Heart left ventricle (tissue), 16 donors: ENCODE measurements at regions not wholly inside any gene's neighbourhood (a gene's known extent, or its start where the extent isn't known, plus 50 kb on each side); places are given as distances from the start of the nearest gene placed in this dataset.
"Not testable (repeated sequence)": the region's sequence is repeated elsewhere in the genome, so short reads cannot be mapped to it uniquely, and the experiment has no call there.

ENCODE experiments used
- ATAC-seq, 4 donors: fragments of 200-7000 bp; cut with Tn5 transposase; one replicate each; pipeline ENCODE4 v1.9.1; 2020 to 2022; ENCODE audit warnings: moderate library complexity in 4 of 4, mild to moderate bottlenecking in 3 of 4, moderate number of reproducible peaks in 1 of 4
- DNase-seq, 5 donors: peaks; one replicate each; pipeline ENCODE4 v3.0.0-alpha.2; 2020
- H3K27ac ChIP-seq, 12 donors: fragments of 200-600 bp; sonication (generic) in 4 of 12; one replicate each; pipeline versions ENCODE4 v1.5.0 to v1.8.0; 2016 to 2022; ENCODE audit warnings: mild to moderate bottlenecking in 2 of 12
- H3K27me3 ChIP-seq, 9 donors: fragments of 200-600 bp; sonication (generic) in 2 of 9; one replicate each; pipeline versions ENCODE4 v1.5.1 to v1.8.0; 2016 to 2022; ENCODE audit warnings: mild to moderate bottlenecking in 3 of 9
- H3K36me3 ChIP-seq, 9 donors: fragments of 200-600 bp; sonication (generic) in 2 of 9; one replicate each; pipeline versions ENCODE4 v1.5.0 to v1.8.0; 2018 to 2022; ENCODE audit warnings: mild to moderate bottlenecking in 2 of 9
- H3K4me1 ChIP-seq, 12 donors: fragments of 200-600 bp; sonication (generic) in 4 of 12; one replicate each; pipeline versions ENCODE4 v1.5.0 to v1.8.0; 2016 to 2022; ENCODE audit warnings: mild to moderate bottlenecking in 3 of 12
- H3K4me3 ChIP-seq, 12 donors: fragments of 200-600 bp; sonication (generic) in 4 of 12; one replicate each; pipeline versions ENCODE4 v1.5.0 to v1.8.0; 2017 to 2022; ENCODE audit warnings: mild to moderate bottlenecking in 9 of 12, moderate library complexity in 4 of 12
- H3K9me3 ChIP-seq, 12 donors: fragments of 200-600 bp; sonication (generic) in 4 of 12; one replicate each; pipeline versions ENCODE4 v1.5.0 to v1.8.0; 2016 to 2022; ENCODE audit warnings: mild to moderate bottlenecking in 1 of 12
- POLR2A ChIP-seq, 2 donors: fragments of 450-650 bp; IDR thresholded peaks; one replicate each; pipeline ENCODE4 v1.6.1; 2017; ENCODE audit warnings: antibody characterized with exemption in 2 of 2, mild to moderate bottlenecking in 2 of 2, moderate library complexity in 2 of 2
- WGBS, 4 donors: extraction: QIAGEN DNeasy Blood & Tissue Kit in 2 of 4; methylation state at CpG; one replicate each; pipeline versions ENCODE4 v1.1.5 to v1.1.7; 2013 to 2018; 5-methylcytosine and 5-hydroxymethylcytosine counted together
- intact Hi-C, 10 donors: fragments of 100-400 bp; cut with DNase I; formaldehyde crosslinking; loops; one replicate each; pipeline versions ENCODE4 v1.11.1 to v1.14.2; 2022
- TF ChIP-seq, protein P1 (sequence below), 12 donors: fragments of 200-600 bp; sonication (generic) in 4 of 12; IDR thresholded peaks; one replicate each; pipeline versions ENCODE4 v1.5.0 to v1.8.0; 2018 to 2022; ENCODE audit warnings: antibody characterized with exemption in 12 of 12, mild to moderate bottlenecking in 5 of 12
- donor health status: ischemic (EF 13 %, LVEDD 7.1; RV severe dilation, severe dysfunction).
- donor health status: healthy with polysubstance abuse.
- donor health status: DM: no; HTN: yes; CAD: no.
- donor health status: DM: no; HTN: no; CAD: no.
- donor health status: ischemic (EF 25% LVEDD 6.9; RV normal size, moderate dysfunction).
- donor health status: ischemic (EF 25% LVEDD 5.7; RV mildly dilated, moderate dysfunction).
- donor health status: healthy.
- donor health status: DM: yes; HTN: yes; CAD: no.
- donor health status: ischemic (EF 35%, LVEDD 5.7; RV mildly dilated, moderate dysfunction).
- donor health status: nonischemic (EF 11% LVEDD 7.7; RV severe dilation, severe dysfunction).
- donor health status: DM: yes; HTN: yes; CAD: no.
- donor health status: PGD.
- donor health status: ischemic (EF 29% LVEDD 5.4; RV normal size, mild dysfunction).
- donor health status: nonischemic (EF 23%, LVEDD 6.1; RV moderate dilation, normal function).

- DNase-seq, result no peak
- ATAC-seq, result no peak
- intact Hi-C loops, result loop anchor here in 3 of 10 donors (10.0 kb wide), 1 partner anchor 112 kb away; no protein-coding TSS in a partner anchor
- Histone ChIP-seq H3K36me3 (no peaks in the 10 kb centered on the region), H3K4me1 (peaks cover 0 to 13% (median 0%) of the 10 kb centered on the region in 12 donors), H3K4me3 (no peak overlapping the region), H3K27ac (no peak overlapping the region), H3K27me3 (no peaks in the 10 kb centered on the region), H3K9me3 (peaks cover 0 to 6% (median 0%) of the 10 kb centered on the region in 12 donors)
- TF ChIP-seq POLR2A (IDR thresholded peaks at IDR 0.05), result no peak
- WGBS, 4 donors, result 92 to 97% (median 94%) methylated on average over 10 of the region's 10 CpGs
Measured at GRCh38 chr2:15756882-15757819, 165.5 kb downstream of the DDX1 start.

GRCh38 chr2:15757820-15758586 is 166.3 kb downstream of the DDX1 start:
- no peak for TF ChIP-seq POLR2A (IDR thresholded peaks at IDR 0.05)
- TF ChIP-seq, protein P1, sequence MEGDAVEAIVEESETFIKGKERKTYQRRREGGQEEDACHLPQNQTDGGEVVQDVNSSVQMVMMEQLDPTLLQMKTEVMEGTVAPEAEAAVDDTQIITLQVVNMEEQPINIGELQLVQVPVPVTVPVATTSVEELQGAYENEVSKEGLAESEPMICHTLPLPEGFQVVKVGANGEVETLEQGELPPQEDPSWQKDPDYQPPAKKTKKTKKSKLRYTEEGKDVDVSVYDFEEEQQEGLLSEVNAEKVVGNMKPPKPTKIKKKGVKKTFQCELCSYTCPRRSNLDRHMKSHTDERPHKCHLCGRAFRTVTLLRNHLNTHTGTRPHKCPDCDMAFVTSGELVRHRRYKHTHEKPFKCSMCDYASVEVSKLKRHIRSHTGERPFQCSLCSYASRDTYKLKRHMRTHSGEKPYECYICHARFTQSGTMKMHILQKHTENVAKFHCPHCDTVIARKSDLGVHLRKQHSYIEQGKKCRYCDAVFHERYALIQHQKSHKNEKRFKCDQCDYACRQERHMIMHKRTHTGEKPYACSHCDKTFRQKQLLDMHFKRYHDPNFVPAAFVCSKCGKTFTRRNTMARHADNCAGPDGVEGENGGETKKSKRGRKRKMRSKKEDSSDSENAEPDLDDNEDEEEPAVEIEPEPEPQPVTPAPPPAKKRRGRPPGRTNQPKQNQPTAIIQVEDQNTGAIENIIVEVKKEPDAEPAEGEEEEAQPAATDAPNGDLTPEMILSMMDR (IDR thresholded peaks at IDR 0.05), result no peak
- WGBS, 4 donors, result 94 to 97% (median 97%) methylated on average over 8 of the region's 8 CpGs
- Histone ChIP-seq H3K27me3 (no peaks in the 10 kb centered on the region), H3K4me3 (no peak overlapping the region), H3K4me1 (peaks cover 0 to 13% (median 0%) of the 10 kb centered on the region in 12 donors), H3K27ac (no peak overlapping the region), H3K9me3 (peaks cover 0 to 6% (median 0%) of the 10 kb centered on the region in 12 donors), H3K36me3 (no peaks in the 10 kb centered on the region)
- intact Hi-C loops, result loop anchor here in 3 of 10 donors (10.0 kb wide), 1 partner anchor 113 kb away; no protein-coding TSS in a partner anchor
- ATAC-seq (no peak), DNase-seq (no peak)

DNA sequence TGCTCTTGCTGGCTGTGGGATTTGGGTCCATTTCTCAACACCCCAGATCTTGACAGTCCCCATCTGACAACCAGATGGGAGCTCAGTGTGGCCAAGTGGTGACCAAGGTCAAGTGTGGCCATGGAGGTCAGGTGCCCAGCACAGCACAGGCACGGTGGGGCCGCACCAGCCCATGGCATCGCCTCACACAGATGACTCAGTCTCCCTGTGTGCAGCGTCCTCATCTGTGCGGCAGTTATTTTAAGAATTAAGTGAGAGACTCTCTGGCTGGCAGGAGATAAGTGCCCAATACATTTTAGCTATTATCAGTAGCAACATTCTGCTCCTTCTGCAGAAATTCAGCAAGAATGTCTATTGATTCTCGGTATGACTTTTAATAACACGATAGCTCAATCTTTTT is 167.2 kb downstream of the DDX1 start:
- Histone ChIP-seq H3K9me3 (peaks cover 0 to 6% (median 0%) of the 10 kb centered on the region in 12 donors), H3K27me3 (no peaks in the 10 kb centered on the region), H3K27ac (no peak overlapping the region), H3K4me3 (no peak overlapping the region), H3K4me1 (peaks cover 0 to 13% (median 0%) of the 10 kb centered on the region in 12 donors), H3K36me3 (no peaks in the 10 kb centered on the region)
- ATAC-seq (no peak), DNase-seq (no peak)
- intact Hi-C loops, result loop anchor here in 3 of 10 donors (10.0 kb wide), 1 partner anchor 114 kb away; no protein-coding TSS in a partner anchor
- WGBS, 4 donors, result 80 to 91% (median 87%) methylated on average over 7 of the region's 7 CpGs
- no peak for TF ChIP-seq POLR2A (IDR thresholded peaks at IDR 0.05)
- TF ChIP-seq, protein P1 (IDR thresholded peaks at IDR 0.05), result no peak

- intact Hi-C loops, result loop anchor here in 3 of 10 donors (10.0 kb wide), 1 partner anchor 115 kb away; no protein-coding TSS in a partner anchor
- ATAC-seq (no peak), DNase-seq (no peak)
- H3K4me3 ChIP-seq, result no peak overlapping the region
- no peaks in the 10 kb centered on the region for H3K27me3 ChIP-seq
- H3K27ac ChIP-seq, result no peak overlapping the region
- peaks cover 0 to 6% (median 0%) of the 10 kb centered on the region in 12 donors for H3K9me3 ChIP-seq
- TF ChIP-seq, protein P1 (IDR thresholded peaks at IDR 0.05), result no peak
- no peak for TF ChIP-seq POLR2A (IDR thresholded peaks at IDR 0.05)
- H3K36me3 ChIP-seq, result no peaks in the 10 kb centered on the region
- WGBS, 4 donors, result 94 to 100% (median 97%) methylated on average over 1 of the region's 1 CpG
- H3K4me1 ChIP-seq, result peaks cover 0 to 9% (median 0%) of the 10 kb centered on the region in 12 donors
Measured at GRCh38 chr2:15759385-15759784, 167.7 kb downstream of the DDX1 start.

- 61 to 95% (median 67%) methylated on average over 4 of the region's 4 CpGs for WGBS, 4 donors
- H3K4me3 ChIP-seq, H3K36me3 ChIP-seq, H3K27me3 ChIP-seq, H3K9me3 ChIP-seq, H3K4me1 ChIP-seq, DNase-seq, ATAC-seq, H3K27ac ChIP-seq: not testable (repeated sequence)
- intact Hi-C loops, result loop anchor here in 3 of 10 donors (10.0 kb wide), 1 partner anchor 115 kb away; no protein-coding TSS in a partner anchor
Measured at GRCh38 chr2:15759791-15760190, 168.1 kb downstream of the DDX1 start.
